ENCODE measurements at regions not wholly inside any gene's neighbourhood (a gene's known extent, or its start where the extent isn't known, plus 50 kb on each side); places are given as distances from the start of the nearest gene placed in this dataset.

DNA sequence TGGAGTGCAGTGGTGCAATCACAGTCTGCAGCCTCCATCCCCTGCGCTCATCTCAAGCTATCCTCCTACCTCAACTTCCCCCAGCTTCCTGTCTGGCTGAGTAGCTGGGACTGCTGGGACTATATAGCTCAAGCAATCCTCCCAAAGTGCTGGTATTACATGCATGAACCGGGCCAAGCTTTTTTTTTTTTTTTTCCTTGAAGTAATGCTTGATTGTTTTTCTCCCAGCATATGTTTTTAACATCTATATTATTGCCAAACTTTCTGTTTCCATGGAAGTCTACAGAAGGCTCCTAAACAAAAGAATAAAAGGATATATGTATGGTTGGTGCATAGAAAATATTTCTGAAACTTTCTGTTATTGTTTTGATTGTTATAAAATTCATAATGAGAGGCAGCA is 853.6 kb downstream of the KCNA4 start:
- Histone ChIP-seq H3K27ac (ENCODE audit: low read depth in 2 of 2, low read length in 1 of 2) (no peak overlapping the region), H3K27me3 (ENCODE audit: insufficient read depth) (no peaks in the 10 kb centered on the region), H3K9me3 (no peaks in the 10 kb centered on the region), H3K79me2 (ENCODE audit: insufficient read depth) (no peaks in the 10 kb centered on the region), H3K36me3 (replicated peaks in 1 of 2; ENCODE audit: control insufficient read depth in 1 of 2, insufficient read depth in 2 of 2, low read length in 1 of 2) (no peaks in the 10 kb centered on the region), H3F3A (replicated peaks; ENCODE audit: insufficient read depth) (peaks cover 10% of the 10 kb centered on the region), H3K4me1 (ENCODE audit: control insufficient read depth in 1 of 2, insufficient read depth in 2 of 2, low read depth in 1 of 2, low read length in 1 of 2) (peaks cover 0 to 46% of the 10 kb centered on the region in 2 experiments; a peak in 1 of 4 replicates), H3K4me3 (ENCODE audit: low read depth in 2 of 2, low read length in 1 of 2) (no peak overlapping the region), H3K9ac (no peak overlapping the region), H4K20me1 (ENCODE audit: insufficient read depth) (no peaks in the 10 kb centered on the region), H3K9me2 (no peaks in the 10 kb centered on the region), H2AFZ (ENCODE audit: low read depth) (no peak overlapping the region), H3K4me2 (no peak overlapping the region)
- no peak for DNase-seq
- CTCF ChIA-PET, result no interaction called here
- 59% methylated on average over 2 of the region's 2 CpGs for WGBS (ENCODE audit: low lambda C conversion rate)
- no peak for TF ChIP-seq RFX5 (IDR thresholded peaks at IDR 0.05; ENCODE audit: low read length)
- no peak for TF ChIP-seq EP300 (IDR thresholded peaks at IDR 0.05; ENCODE audit: borderline replicate concordance in 1 of 2, low read depth in 1 of 2, low read length in 1 of 2)
- TF ChIP-seq GATA2 (CRISPR knock-in tag; IDR thresholded peaks at IDR 0.05), result no peak
- TF ChIP-seq FOSL2 (IDR thresholded peaks at IDR 0.05; ENCODE audit: borderline replicate concordance, low read depth), result no peak
- TF ChIP-seq EZH2phosphoT487 (IDR thresholded peaks at IDR 0.05; ENCODE audit: borderline replicate concordance, low read depth), result no peak
- TF ChIP-seq MAX (IDR thresholded peaks at IDR 0.05; ENCODE audit: low read depth), result no peak
- no peak for TF ChIP-seq JUND (IDR thresholded peaks at IDR 0.05)
- no peak for TF ChIP-seq CTCF (IDR thresholded peaks at IDR 0.05)
- TF ChIP-seq SMC3 (IDR thresholded peaks at IDR 0.05; ENCODE audit: low read depth, low read length), result no peak
- no peak for TF ChIP-seq FOXJ3 (CRISPR knock-in tag; IDR thresholded peaks at IDR 0.05)
- TF ChIP-seq POLR2AphosphoS5 (IDR thresholded peaks at IDR 0.05; ENCODE audit: low read depth, low read length), result no peak
- no peak for TF ChIP-seq ZBTB33 (IDR thresholded peaks at IDR 0.05; ENCODE audit: borderline replicate concordance, low read depth)
- no peak for TF ChIP-seq USF1 (IDR thresholded peaks at IDR 0.05; ENCODE audit: borderline replicate concordance, low read depth)
- POLR2A ChIA-PET, result no interaction called here

GRCh38 chr11:29162491-29162890 is 854.3 kb downstream of the KCNA4 start:
- 42% methylated on average over 2 of the region's 2 CpGs for WGBS (ENCODE audit: low lambda C conversion rate)
- CTCF ChIA-PET, result interaction anchor here (0.5 kb wide), 1 partner anchor 186 kb away, joined by 3 read pairs; no protein-coding TSS in a partner anchor
- POLR2A ChIA-PET, result no interaction called here
- TF ChIP-seq SIN3A (IDR thresholded peaks at IDR 0.05; ENCODE audit: borderline replicate concordance, low read depth, low read length) (no peak), NRF1 (IDR thresholded peaks at IDR 0.05; ENCODE audit: low read depth, low read length) (no peak), JUND (IDR thresholded peaks at IDR 0.05) (no peak), FOXM1 (IDR thresholded peaks at IDR 0.05; ENCODE audit: low read depth) (no peak), MXI1 (IDR thresholded peaks at IDR 0.05; ENCODE audit: low read depth, low read length) (no peak), RXRA (IDR thresholded peaks at IDR 0.05; ENCODE audit: borderline replicate concordance, low read depth) (no peak), FOXJ3 (CRISPR knock-in tag; IDR thresholded peaks at IDR 0.05) (no peak), NFIC (IDR thresholded peaks at IDR 0.05; ENCODE audit: borderline replicate concordance) (no peak), EZH2phosphoT487 (IDR thresholded peaks at IDR 0.05; ENCODE audit: borderline replicate concordance, low read depth) (no peak), RAD21 (IDR thresholded peaks at IDR 0.05; ENCODE audit: low read length) (no peak), MEF2A (IDR thresholded peaks at IDR 0.05; ENCODE audit: borderline replicate concordance, low read depth) (no peak)
- TF ChIP-seq, protein P1, sequence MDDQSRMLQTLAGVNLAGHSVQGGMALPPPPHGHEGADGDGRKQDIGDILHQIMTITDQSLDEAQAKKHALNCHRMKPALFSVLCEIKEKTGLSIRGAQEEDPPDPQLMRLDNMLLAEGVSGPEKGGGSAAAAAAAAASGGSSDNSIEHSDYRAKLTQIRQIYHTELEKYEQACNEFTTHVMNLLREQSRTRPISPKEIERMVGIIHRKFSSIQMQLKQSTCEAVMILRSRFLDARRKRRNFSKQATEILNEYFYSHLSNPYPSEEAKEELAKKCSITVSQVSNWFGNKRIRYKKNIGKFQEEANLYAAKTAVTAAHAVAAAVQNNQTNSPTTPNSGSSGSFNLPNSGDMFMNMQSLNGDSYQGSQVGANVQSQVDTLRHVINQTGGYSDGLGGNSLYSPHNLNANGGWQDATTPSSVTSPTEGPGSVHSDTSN (IDR thresholded peaks at IDR 0.05), result no peak
- TF ChIP-seq, protein P2, sequence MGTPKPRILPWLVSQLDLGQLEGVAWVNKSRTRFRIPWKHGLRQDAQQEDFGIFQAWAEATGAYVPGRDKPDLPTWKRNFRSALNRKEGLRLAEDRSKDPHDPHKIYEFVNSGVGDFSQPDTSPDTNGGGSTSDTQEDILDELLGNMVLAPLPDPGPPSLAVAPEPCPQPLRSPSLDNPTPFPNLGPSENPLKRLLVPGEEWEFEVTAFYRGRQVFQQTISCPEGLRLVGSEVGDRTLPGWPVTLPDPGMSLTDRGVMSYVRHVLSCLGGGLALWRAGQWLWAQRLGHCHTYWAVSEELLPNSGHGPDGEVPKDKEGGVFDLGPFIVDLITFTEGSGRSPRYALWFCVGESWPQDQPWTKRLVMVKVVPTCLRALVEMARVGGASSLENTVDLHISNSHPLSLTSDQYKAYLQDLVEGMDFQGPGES (IDR thresholded peaks at IDR 0.05; ENCODE audit: low read depth, low read length), result no peak

More at GRCh38 chr11:29162491-29162890, 854.3 kb downstream of the KCNA4 start:
- Histone ChIP-seq H3K36me3 (replicated peaks in 1 of 2; ENCODE audit: control insufficient read depth in 1 of 2, insufficient read depth in 2 of 2, low read length in 1 of 2) (no peaks in the 10 kb centered on the region), H3K27me3 (ENCODE audit: insufficient read depth) (no peaks in the 10 kb centered on the region), H3K4me2 (no peak overlapping the region), H3K27ac (ENCODE audit: low read depth in 2 of 2, low read length in 1 of 2) (no peak overlapping the region), H3F3A (replicated peaks; ENCODE audit: insufficient read depth) (peaks cover 10% of the 10 kb centered on the region), H3K4me1 (ENCODE audit: control insufficient read depth in 1 of 2, insufficient read depth in 2 of 2, low read depth in 1 of 2, low read length in 1 of 2) (peaks cover 0 to 52% of the 10 kb centered on the region in 2 experiments; a peak in 1 of 4 replicates), H3K9me3 (no peaks in the 10 kb centered on the region), H3K9ac (no peak overlapping the region), H4K20me1 (ENCODE audit: insufficient read depth) (no peaks in the 10 kb centered on the region), H3K9me2 (no peaks in the 10 kb centered on the region), H3K4me3 (ENCODE audit: low read depth in 2 of 2, low read length in 1 of 2) (no peak overlapping the region), H2AFZ (ENCODE audit: low read depth) (no peak overlapping the region), H3K79me2 (ENCODE audit: insufficient read depth) (no peaks in the 10 kb centered on the region)
- no peak for DNase-seq
